B cell (primary cell): ENCODE measurements at regions not wholly inside any gene's neighbourhood (a gene's known extent, or its start where the extent isn't known, plus 50 kb on each side); places are given as distances from the start of the nearest gene placed in this dataset.

Source experiments
- ATAC-seq: fragments of 200-7000 bp; cut with Tn5 transposase; one replicate; pipeline ENCODE4 v1.10.0; 2021; ENCODE audit warnings: low read depth, mild to moderate bottlenecking, moderate number of reproducible peaks, moderate library complexity
- CTCF ChIA-PET: fragments of 350-600 bp; sonication (Branson Sonifier 250); formaldehyde crosslinking; loops from one replicate; lab custom pipeline; 2021; ENCODE audit warnings: antibody characterized with exemption, inconsistent platforms; lab: Charles Lee
- POLR2A ChIA-PET: fragments of 350-600 bp; sonication (Branson Sonifier 250); formaldehyde crosslinking; loops from one replicate; lab custom pipeline; 2021; ENCODE audit warnings: antibody characterized with exemption; lab: Charles Lee
- DNase-seq: peaks from one replicate; pipeline ENCODE4 v3.0.0; 2013
- H2AFZ ChIP-seq: 2 replicates; pipeline ENCODE4 v1.6.1; 2012; ENCODE audit warnings: mild to moderate bottlenecking, low read depth, low read length; ENCODE audit not compliant: insufficient read depth, poor library complexity, severe bottlenecking
- H3K27ac ChIP-seq, 2 donors: 1 replicate in 1 of 2; 2 replicates in 1 of 2; pipeline ENCODE4 v1.5.1; 2012 to 2013; ENCODE audit warnings: low read length in 2 of 2, mild to moderate bottlenecking in 2 of 2, moderate library complexity in 1 of 2
- H3K27me3 ChIP-seq, 4 experiments: fragments of 200-600 bp in 1 of 4; sonication (generic) in 1 of 4; replicated peaks in 1 of 4; 1 replicate in 2 of 4; 2 replicates in 2 of 4; pipeline versions ENCODE4 v1.6.1 to v1.7.0; 2013 to 2016; ENCODE audit warnings: low read length in 3 of 4, mild to moderate bottlenecking in 2 of 4, mixed read lengths in 1 of 4, moderate library complexity in 1 of 4; ENCODE audit not compliant: insufficient read depth in 4 of 4, control insufficient read depth in 3 of 4; ENCODE audit errors: control extremely low read depth in 1 of 4
- H3K36me3 ChIP-seq, 2 experiments: replicated peaks in 1 of 2; 1 replicate in 1 of 2; 2 replicates in 1 of 2; pipeline versions ENCODE4 v1.6.1 to v1.7.1; 2013; ENCODE audit warnings: low read length in 1 of 2; ENCODE audit not compliant: insufficient read depth in 2 of 2, control insufficient read depth in 1 of 2; ENCODE audit errors: control extremely low read depth in 1 of 2, extremely low read depth in 1 of 2
- H3K4me1 ChIP-seq, 2 donors: fragments of 200-600 bp in 1 of 2; sonication (generic) in 1 of 2; 1 replicate in 1 of 2; 2 replicates in 1 of 2; pipeline versions ENCODE4 v1.5.1 to v1.6.1; 2013 to 2017; ENCODE audit warnings: low read length in 2 of 2; ENCODE audit not compliant: control insufficient read depth in 2 of 2, insufficient read depth in 2 of 2
- H3K4me2 ChIP-seq: replicated peaks from 2 replicates; pipeline ENCODE3; 2012; ENCODE audit warnings: mild to moderate bottlenecking, low read depth, low read length; ENCODE audit not compliant: poor library complexity, severe bottlenecking
- H3K4me3 ChIP-seq, 5 experiments: fragments of 200-600 bp in 1 of 5; sonication (generic) in 1 of 5; 1 replicate in 3 of 5; 2 replicates in 2 of 5; pipeline versions ENCODE4 v1.5.1 to v1.7.0; 2011 to 2016; ENCODE audit warnings: low read length in 4 of 5, mild to moderate bottlenecking in 4 of 5, low read depth in 2 of 5, control low read depth in 1 of 5, moderate library complexity in 1 of 5; ENCODE audit not compliant: insufficient read depth in 1 of 5; ENCODE audit errors: control extremely low read depth in 1 of 5, extremely low read depth in 1 of 5
- H3K79me2 ChIP-seq: fragments of 200-600 bp; sonication (generic); one replicate; pipeline ENCODE4 v1.6.0; 2016; ENCODE audit warnings: low read length; ENCODE audit not compliant: control insufficient read depth, insufficient read depth
- H3K9ac ChIP-seq: fragments of 200-600 bp; sonication (generic); 2 replicates; pipeline ENCODE4 v1.6.1; 2017; ENCODE audit warnings: mild to moderate bottlenecking, low read length, moderate library complexity
- H3K9me3 ChIP-seq, 3 donors: one replicate each; pipeline versions ENCODE4 v1.6.1 to v1.7.1; 2013; ENCODE audit warnings: low read length in 2 of 3; ENCODE audit not compliant: control insufficient read depth in 2 of 3, insufficient read depth in 1 of 3; ENCODE audit errors: control extremely low read depth in 1 of 3
- H4K20me1 ChIP-seq: 2 replicates; pipeline ENCODE4 v1.6.0; 2012; ENCODE audit warnings: mild to moderate bottlenecking, low read length; ENCODE audit not compliant: insufficient read depth, control insufficient read depth, poor library complexity, severe bottlenecking
- H3K27ac Mint-ChIP-seq: one replicate; pipeline ENCODE4 v1.8.0; 2021; ENCODE audit warnings: mixed read lengths
- H3K27me3 Mint-ChIP-seq: one replicate; pipeline ENCODE4 v1.8.0; 2021; ENCODE audit warnings: mixed read lengths
- H3K4me1 Mint-ChIP-seq: one replicate; pipeline ENCODE4 v1.8.0; 2021; ENCODE audit warnings: mixed read lengths
- H3K4me3 Mint-ChIP-seq: one replicate; pipeline ENCODE4 v1.8.0; 2021; ENCODE audit warnings: mixed read lengths
- H3K9me3 Mint-ChIP-seq: one replicate; pipeline ENCODE4 v1.8.0; 2022; ENCODE audit warnings: mixed read lengths; ENCODE audit not compliant: insufficient read depth
- CTCF ChIP-seq: fragments of 200-600 bp; IDR thresholded peaks from one replicate; pipeline ENCODE4 v1.8.0; 2022; ENCODE audit warnings: antibody characterized with exemption, mild to moderate bottlenecking
- EZH2 ChIP-seq: IDR thresholded peaks from 2 replicates; pipeline ENCODE4 v1.6.1; 2012; ENCODE audit warnings: borderline replicate concordance, low read depth, mild to moderate bottlenecking, moderate library complexity, low read length; ENCODE audit not compliant: insufficient read depth, poor library complexity, severe bottlenecking
- WGBS: methylation state at CpG from one replicate; pipeline ENCODE4 v1.1.5; 2013; ENCODE audit warnings: missing lambda C conversion rate; ENCODE audit not compliant: insufficient coverage; 5-methylcytosine and 5-hydroxymethylcytosine counted together
- intact Hi-C: fragments of 100-400 bp; cut with micrococcal nuclease; formaldehyde crosslinking; loops from one replicate; pipeline ENCODE4 v1.10.0; 2022

- peaks cover 3% of the 10 kb centered on the region for H3K9me3 Mint-ChIP-seq
- Histone ChIP-seq H3K9ac (no peak overlapping the region), H3K4me1 (no peaks in the 10 kb centered on the region), H3K27ac (no peak overlapping the region), H3K9me3 (peaks cover 0 to 9% (median 0%) of the 10 kb centered on the region in 3 donors), H3K4me2 (no peak overlapping the region), H2AFZ (no peak overlapping the region), H3K79me2 (no peaks in the 10 kb centered on the region), H3K36me3 (no peaks in the 10 kb centered on the region), H4K20me1 (no peaks in the 10 kb centered on the region), H3K27me3 (no peaks in the 10 kb centered on the region), H3K4me3 (no peak overlapping the region)
- H3K27ac Mint-ChIP-seq = no peak overlapping the region
- ATAC-seq = no peak
- H3K4me3 Mint-ChIP-seq = no peak overlapping the region
- no peak for DNase-seq
- ChIA-PET POLR2A (no interaction called here), CTCF (no interaction called here)
- intact Hi-C loops = no loop called here
- TF ChIP-seq CTCF (no peak), EZH2 (no peak)
- H3K4me1 Mint-ChIP-seq = no peaks in the 10 kb centered on the region
- H3K27me3 Mint-ChIP-seq = peaks cover 8% of the 10 kb centered on the region
These were observed 58.8 kb upstream of the ENPEP start for GRCh38 chr4:110417136-110417535.

- H3K9me3 Mint-ChIP-seq = peaks cover 3% of the 10 kb centered on the region
- H3K27ac Mint-ChIP-seq = no peak overlapping the region
- peaks cover 0 to 9% (median 0%) of the 10 kb centered on the region in 3 donors for H3K9me3 ChIP-seq
- peaks cover 8% of the 10 kb centered on the region for H3K27me3 Mint-ChIP-seq
- POLR2A ChIA-PET = no interaction called here
- H3K4me3 ChIP-seq = no peak overlapping the region
- H3K79me2 ChIP-seq = no peaks in the 10 kb centered on the region
- no peak overlapping the region for H2AFZ ChIP-seq
- intact Hi-C loops = no loop called here
- H3K27ac ChIP-seq = no peak overlapping the region
- H3K4me1 ChIP-seq = no peaks in the 10 kb centered on the region
- CTCF ChIA-PET = no interaction called here
- H3K4me3 Mint-ChIP-seq = no peak overlapping the region
- no peak for ATAC-seq
- no peaks in the 10 kb centered on the region for H3K4me1 Mint-ChIP-seq
- no peaks in the 10 kb centered on the region for H3K36me3 ChIP-seq
- no peak for DNase-seq
- H3K9ac ChIP-seq = no peak overlapping the region
- WGBS = 100% methylated on average over 3 of the region's 4 CpGs
- H4K20me1 ChIP-seq = no peaks in the 10 kb centered on the region
- no peak for TF ChIP-seq CTCF
- no peak for TF ChIP-seq EZH2
- H3K4me2 ChIP-seq = no peak overlapping the region
- H3K27me3 ChIP-seq = no peaks in the 10 kb centered on the region
These were observed 60.5 kb upstream of the ENPEP start for GRCh38 chr4:110415478-110415877.
